B cell (primary cell): ENCODE measurements at regions not wholly inside any gene's neighbourhood (a gene's known extent, or its start where the extent isn't known, plus 50 kb on each side); places are given as distances from the start of the nearest gene placed in this dataset.

Experiments
- ATAC-seq: fragments of 200-7000 bp; cut with Tn5 transposase; one replicate; pipeline ENCODE4 v1.10.0; 2021; ENCODE audit warnings: low read depth, mild to moderate bottlenecking, moderate number of reproducible peaks, moderate library complexity
- CTCF ChIA-PET: fragments of 350-600 bp; sonication (Branson Sonifier 250); formaldehyde crosslinking; loops from one replicate; lab custom pipeline; 2021; ENCODE audit warnings: antibody characterized with exemption, inconsistent platforms; lab: Charles Lee
- POLR2A ChIA-PET: fragments of 350-600 bp; sonication (Branson Sonifier 250); formaldehyde crosslinking; loops from one replicate; lab custom pipeline; 2021; ENCODE audit warnings: antibody characterized with exemption; lab: Charles Lee
- DNase-seq: peaks from one replicate; pipeline ENCODE4 v3.0.0; 2013
- H2AFZ ChIP-seq: 2 replicates; pipeline ENCODE4 v1.6.1; 2012; ENCODE audit warnings: mild to moderate bottlenecking, low read depth, low read length; ENCODE audit not compliant: insufficient read depth, poor library complexity, severe bottlenecking
- H3K27ac ChIP-seq, 2 donors: 1 replicate in 1 of 2; 2 replicates in 1 of 2; pipeline ENCODE4 v1.5.1; 2012 to 2013; ENCODE audit warnings: low read length in 2 of 2, mild to moderate bottlenecking in 2 of 2, moderate library complexity in 1 of 2
- H3K27me3 ChIP-seq, 4 experiments: fragments of 200-600 bp in 1 of 4; sonication (generic) in 1 of 4; replicated peaks in 1 of 4; 1 replicate in 2 of 4; 2 replicates in 2 of 4; pipeline versions ENCODE4 v1.6.1 to v1.7.0; 2013 to 2016; ENCODE audit warnings: low read length in 3 of 4, mild to moderate bottlenecking in 2 of 4, mixed read lengths in 1 of 4, moderate library complexity in 1 of 4; ENCODE audit not compliant: insufficient read depth in 4 of 4, control insufficient read depth in 3 of 4; ENCODE audit errors: control extremely low read depth in 1 of 4
- H3K36me3 ChIP-seq, 2 experiments: replicated peaks in 1 of 2; 1 replicate in 1 of 2; 2 replicates in 1 of 2; pipeline versions ENCODE4 v1.6.1 to v1.7.1; 2013; ENCODE audit warnings: low read length in 1 of 2; ENCODE audit not compliant: insufficient read depth in 2 of 2, control insufficient read depth in 1 of 2; ENCODE audit errors: control extremely low read depth in 1 of 2, extremely low read depth in 1 of 2
- H3K4me1 ChIP-seq, 2 donors: fragments of 200-600 bp in 1 of 2; sonication (generic) in 1 of 2; 1 replicate in 1 of 2; 2 replicates in 1 of 2; pipeline versions ENCODE4 v1.5.1 to v1.6.1; 2013 to 2017; ENCODE audit warnings: low read length in 2 of 2; ENCODE audit not compliant: control insufficient read depth in 2 of 2, insufficient read depth in 2 of 2
- H3K4me2 ChIP-seq: replicated peaks from 2 replicates; pipeline ENCODE3; 2012; ENCODE audit warnings: mild to moderate bottlenecking, low read depth, low read length; ENCODE audit not compliant: poor library complexity, severe bottlenecking
- H3K4me3 ChIP-seq, 5 experiments: fragments of 200-600 bp in 1 of 5; sonication (generic) in 1 of 5; 1 replicate in 3 of 5; 2 replicates in 2 of 5; pipeline versions ENCODE4 v1.5.1 to v1.7.0; 2011 to 2016; ENCODE audit warnings: low read length in 4 of 5, mild to moderate bottlenecking in 4 of 5, low read depth in 2 of 5, control low read depth in 1 of 5, moderate library complexity in 1 of 5; ENCODE audit not compliant: insufficient read depth in 1 of 5; ENCODE audit errors: control extremely low read depth in 1 of 5, extremely low read depth in 1 of 5
- H3K79me2 ChIP-seq: fragments of 200-600 bp; sonication (generic); one replicate; pipeline ENCODE4 v1.6.0; 2016; ENCODE audit warnings: low read length; ENCODE audit not compliant: control insufficient read depth, insufficient read depth
- H3K9ac ChIP-seq: fragments of 200-600 bp; sonication (generic); 2 replicates; pipeline ENCODE4 v1.6.1; 2017; ENCODE audit warnings: mild to moderate bottlenecking, low read length, moderate library complexity
- H3K9me3 ChIP-seq, 3 donors: one replicate each; pipeline versions ENCODE4 v1.6.1 to v1.7.1; 2013; ENCODE audit warnings: low read length in 2 of 3; ENCODE audit not compliant: control insufficient read depth in 2 of 3, insufficient read depth in 1 of 3; ENCODE audit errors: control extremely low read depth in 1 of 3
- H4K20me1 ChIP-seq: 2 replicates; pipeline ENCODE4 v1.6.0; 2012; ENCODE audit warnings: mild to moderate bottlenecking, low read length; ENCODE audit not compliant: insufficient read depth, control insufficient read depth, poor library complexity, severe bottlenecking
- H3K27ac Mint-ChIP-seq: one replicate; pipeline ENCODE4 v1.8.0; 2021; ENCODE audit warnings: mixed read lengths
- H3K27me3 Mint-ChIP-seq: one replicate; pipeline ENCODE4 v1.8.0; 2021; ENCODE audit warnings: mixed read lengths
- H3K4me1 Mint-ChIP-seq: one replicate; pipeline ENCODE4 v1.8.0; 2021; ENCODE audit warnings: mixed read lengths
- H3K4me3 Mint-ChIP-seq: one replicate; pipeline ENCODE4 v1.8.0; 2021; ENCODE audit warnings: mixed read lengths
- H3K9me3 Mint-ChIP-seq: one replicate; pipeline ENCODE4 v1.8.0; 2022; ENCODE audit warnings: mixed read lengths; ENCODE audit not compliant: insufficient read depth
- CTCF ChIP-seq: fragments of 200-600 bp; IDR thresholded peaks from one replicate; pipeline ENCODE4 v1.8.0; 2022; ENCODE audit warnings: antibody characterized with exemption, mild to moderate bottlenecking
- EZH2 ChIP-seq: IDR thresholded peaks from 2 replicates; pipeline ENCODE4 v1.6.1; 2012; ENCODE audit warnings: borderline replicate concordance, low read depth, mild to moderate bottlenecking, moderate library complexity, low read length; ENCODE audit not compliant: insufficient read depth, poor library complexity, severe bottlenecking
- WGBS: methylation state at CpG from one replicate; pipeline ENCODE4 v1.1.5; 2013; ENCODE audit warnings: missing lambda C conversion rate; ENCODE audit not compliant: insufficient coverage; 5-methylcytosine and 5-hydroxymethylcytosine counted together
- intact Hi-C: fragments of 100-400 bp; cut with micrococcal nuclease; formaldehyde crosslinking; loops from one replicate; pipeline ENCODE4 v1.10.0; 2022

GRCh38 chrY:21266751-21267150 is 244.4 kb upstream of the RBMY1B start:
- Mint-ChIP-seq H3K4me1 (no peaks in the 10 kb centered on the region), H3K27ac (no peak overlapping the region), H3K27me3 (no peaks in the 10 kb centered on the region), H3K4me3 (no peak overlapping the region), H3K9me3 (no peaks in the 10 kb centered on the region)
- CTCF ChIA-PET, result no interaction called here
- Histone ChIP-seq H3K27ac (no peak overlapping the region), H4K20me1 (no peaks in the 10 kb centered on the region), H3K9me3 (no peaks in the 10 kb centered on the region), H3K4me3 (no peak overlapping the region), H3K27me3 (no peaks in the 10 kb centered on the region), H3K4me1 (no peaks in the 10 kb centered on the region), H3K4me2 (no peak overlapping the region), H2AFZ (no peak overlapping the region), H3K79me2 (no peaks in the 10 kb centered on the region), H3K9ac (no peak overlapping the region), H3K36me3 (no peaks in the 10 kb centered on the region)
- TF ChIP-seq CTCF, result no peak
- no peak for TF ChIP-seq EZH2
- POLR2A ChIA-PET, result no interaction called here
- DNase-seq (no peak), ATAC-seq (no peak)
- intact Hi-C loops, result loop anchor here (10.0 kb wide), 1 partner anchor 292 kb away; no protein-coding TSS in a partner anchor

GRCh38 chrY:21267164-21267563 is 244.0 kb upstream of the RBMY1B start:
- no CpG with 5 or more reads among the region's 1 CpG for WGBS

More at GRCh38 chrY:21267164-21267563, 244.0 kb upstream of the RBMY1B start:
- ATAC-seq (no peak), DNase-seq (no peak)
- POLR2A ChIA-PET, result interaction anchor here (0.7 kb wide), 1 partner anchor 691 kb away, joined by 3 read pairs; no protein-coding TSS in a partner anchor
- H3K4me3 Mint-ChIP-seq, result no peak overlapping the region
- no peak for TF ChIP-seq CTCF
- no peaks in the 10 kb centered on the region for H3K4me1 Mint-ChIP-seq
- Histone ChIP-seq H2AFZ (no peak overlapping the region), H3K27ac (no peak overlapping the region), H3K9ac (no peak overlapping the region), H3K79me2 (no peaks in the 10 kb centered on the region), H3K36me3 (no peaks in the 10 kb centered on the region), H3K9me3 (no peaks in the 10 kb centered on the region), H3K4me2 (no peak overlapping the region), H3K4me3 (no peak overlapping the region), H3K4me1 (no peaks in the 10 kb centered on the region), H3K27me3 (no peaks in the 10 kb centered on the region), H4K20me1 (no peaks in the 10 kb centered on the region)
- no peaks in the 10 kb centered on the region for H3K9me3 Mint-ChIP-seq
- H3K27me3 Mint-ChIP-seq, result no peaks in the 10 kb centered on the region
- CTCF ChIA-PET, result no interaction called here
- intact Hi-C loops, result loop anchor here (10.0 kb wide), 1 partner anchor 292 kb away; no protein-coding TSS in a partner anchor
- no peak overlapping the region for H3K27ac Mint-ChIP-seq
